HepG2 (cell line): ENCODE measurements at regions not wholly inside any gene's neighbourhood (a gene's known extent, or its start where the extent isn't known, plus 50 kb on each side); places are given as distances from the start of the nearest gene placed in this dataset.

Experiments
- NFE2L1 ChIP-seq: sonication (generic); formaldehyde crosslinking; IDR thresholded peaks from 2 replicates; pipeline ENCODE4 v1.4.0; 2020; ENCODE audit warnings: missing genetic modification reagents, mild to moderate bottlenecking, borderline replicate concordance
- ZNF431 ChIP-seq: sonication (generic); formaldehyde crosslinking; IDR thresholded peaks from 2 replicates; pipeline ENCODE4 v1.9.0; 2022; ENCODE audit warnings: missing genetic modification reagents, low read depth, mild to moderate bottlenecking, borderline replicate concordance
- ZNF629 ChIP-seq: sonication (generic); formaldehyde crosslinking; conservative IDR thresholded peaks from 2 replicates; pipeline ENCODE4 v1.5.0; 2020; ENCODE audit warnings: missing genetic modification reagents

DNA sequence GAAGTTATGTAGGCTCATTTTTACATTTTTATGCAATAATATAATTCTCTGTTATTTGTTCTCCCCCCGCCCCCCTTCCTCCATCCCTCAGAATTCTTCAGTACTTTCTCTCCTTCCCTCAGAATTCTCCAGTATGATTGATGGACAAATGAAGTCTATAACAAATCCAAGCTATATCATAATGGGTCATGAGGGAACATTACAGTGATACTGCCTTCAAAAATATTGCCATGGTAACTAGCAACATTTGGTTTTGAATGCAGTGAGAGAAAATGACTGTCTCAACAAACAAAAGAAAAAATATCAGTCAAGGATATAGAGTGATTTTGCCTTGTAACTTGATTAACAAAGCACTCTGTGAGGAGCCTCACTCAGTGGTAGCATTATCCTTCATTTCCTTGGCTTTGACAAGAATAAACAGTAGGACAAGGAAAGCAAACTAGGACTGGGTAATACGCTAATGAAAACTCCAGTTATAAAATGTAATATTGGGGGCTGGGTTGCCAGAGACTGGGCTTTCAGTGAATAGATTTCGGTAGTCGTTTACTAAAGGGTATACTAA is 392.9 kb upstream of the CRIM1 start:
- no peak for TF ChIP-seq ZNF629 (CRISPR knock-in tag)
- TF ChIP-seq ZNF431 (CRISPR knock-in tag): no peak
- no peak for TF ChIP-seq NFE2L1 (CRISPR knock-in tag)
